ENCODE measurements at regions not wholly inside any gene's neighbourhood (a gene's known extent, or its start where the extent isn't known, plus 50 kb on each side); places are given as distances from the start of the nearest gene placed in this dataset.

DNA sequence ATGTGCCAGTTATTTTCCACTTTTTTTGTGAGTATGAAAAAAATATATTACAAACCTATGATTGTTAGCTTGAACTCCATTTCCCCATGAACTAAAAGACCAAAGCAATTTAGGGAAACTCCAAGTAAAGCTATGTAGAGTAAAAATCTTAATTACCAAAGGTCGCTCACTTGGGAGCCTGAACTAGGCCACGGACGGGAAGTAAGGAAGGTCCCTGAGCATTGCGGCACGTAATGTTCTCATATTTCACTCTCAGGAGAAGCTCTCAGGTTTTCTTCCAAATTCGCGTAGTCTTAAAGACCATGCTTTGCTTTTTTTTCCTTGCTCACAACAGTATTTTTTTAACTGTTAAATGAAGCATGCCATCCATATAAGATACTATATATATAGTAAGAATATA is 215.3 kb upstream of the RARB start:
- intact Hi-C loops (cut with DNase I; ENCODE audit: low total_unique reads) = no loop called here
- TF ChIP-seq POLR2A (IDR thresholded peaks at IDR 0.05) = no peak
- TF ChIP-seq, protein P1, sequence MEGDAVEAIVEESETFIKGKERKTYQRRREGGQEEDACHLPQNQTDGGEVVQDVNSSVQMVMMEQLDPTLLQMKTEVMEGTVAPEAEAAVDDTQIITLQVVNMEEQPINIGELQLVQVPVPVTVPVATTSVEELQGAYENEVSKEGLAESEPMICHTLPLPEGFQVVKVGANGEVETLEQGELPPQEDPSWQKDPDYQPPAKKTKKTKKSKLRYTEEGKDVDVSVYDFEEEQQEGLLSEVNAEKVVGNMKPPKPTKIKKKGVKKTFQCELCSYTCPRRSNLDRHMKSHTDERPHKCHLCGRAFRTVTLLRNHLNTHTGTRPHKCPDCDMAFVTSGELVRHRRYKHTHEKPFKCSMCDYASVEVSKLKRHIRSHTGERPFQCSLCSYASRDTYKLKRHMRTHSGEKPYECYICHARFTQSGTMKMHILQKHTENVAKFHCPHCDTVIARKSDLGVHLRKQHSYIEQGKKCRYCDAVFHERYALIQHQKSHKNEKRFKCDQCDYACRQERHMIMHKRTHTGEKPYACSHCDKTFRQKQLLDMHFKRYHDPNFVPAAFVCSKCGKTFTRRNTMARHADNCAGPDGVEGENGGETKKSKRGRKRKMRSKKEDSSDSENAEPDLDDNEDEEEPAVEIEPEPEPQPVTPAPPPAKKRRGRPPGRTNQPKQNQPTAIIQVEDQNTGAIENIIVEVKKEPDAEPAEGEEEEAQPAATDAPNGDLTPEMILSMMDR (IDR thresholded peaks at IDR 0.05) = no peak

DNA sequence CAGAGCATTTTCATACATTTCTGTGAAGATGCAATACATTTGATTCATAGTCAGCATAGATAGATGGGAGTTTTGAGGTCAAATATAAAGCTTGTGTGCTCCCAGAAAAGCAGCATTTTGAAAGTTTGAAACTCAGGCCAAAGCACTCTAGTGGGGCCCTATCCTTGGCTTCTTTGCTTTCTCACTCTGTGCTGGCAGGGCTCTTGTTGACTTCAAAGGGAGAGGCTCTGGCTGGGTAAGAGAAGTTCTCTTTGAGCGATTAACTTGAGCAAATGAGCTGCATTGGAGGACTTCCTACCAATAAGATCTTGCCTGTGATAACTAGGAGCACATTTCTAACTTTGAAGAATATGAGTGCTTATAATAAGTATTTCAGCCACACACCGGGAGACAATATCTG is 214.0 kb upstream of the RARB start:
- Histone ChIP-seq H3K27me3 (no peaks in the 10 kb centered on the region), H3K27ac (no peak overlapping the region), H3K9me3 (no peaks in the 10 kb centered on the region), H3K4me3 (no peak overlapping the region), H3K4me1 (no peaks in the 10 kb centered on the region), H3K36me3 (no peaks in the 10 kb centered on the region)
- intact Hi-C loops (cut with DNase I; ENCODE audit: low total_unique reads) = no loop called here
- no peak for TF ChIP-seq POLR2A (IDR thresholded peaks at IDR 0.05)
- TF ChIP-seq, protein P1 (IDR thresholded peaks at IDR 0.05) = no peak
- DNase-seq = no peak

More for the DNA sequence above, 215.3 kb upstream of the RARB start:
- H3K27ac ChIP-seq = no peak overlapping the region
- H3K4me3 ChIP-seq = no peak overlapping the region
- H3K4me1 ChIP-seq = no peaks in the 10 kb centered on the region
- H3K36me3 ChIP-seq = no peaks in the 10 kb centered on the region
- no peak for DNase-seq
- no peaks in the 10 kb centered on the region for H3K27me3 ChIP-seq
- no peaks in the 10 kb centered on the region for H3K9me3 ChIP-seq

DNA sequence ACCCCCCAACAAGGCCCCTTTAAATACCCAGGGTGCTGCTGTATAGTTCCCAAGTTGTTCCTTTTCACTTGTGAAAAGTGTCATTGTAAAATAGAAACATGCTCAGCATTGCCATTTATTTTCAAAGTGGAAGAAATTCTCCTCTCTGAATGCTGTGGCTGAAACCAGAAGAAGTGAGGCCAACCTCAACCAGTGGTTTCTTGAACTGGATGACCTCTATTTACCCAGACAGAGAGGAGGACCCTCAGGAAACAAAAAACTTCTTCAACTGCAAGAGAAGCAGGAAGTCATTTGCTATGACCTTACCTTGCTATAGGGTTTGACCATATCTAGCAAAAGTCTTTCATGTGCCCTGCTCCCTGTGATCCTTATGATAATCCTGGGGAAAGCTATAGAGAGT is 209.7 kb upstream of the RARB start:
- no peak for DNase-seq
- Histone ChIP-seq H3K36me3 (no peaks in the 10 kb centered on the region), H3K27ac (no peak overlapping the region), H3K9me3 (no peaks in the 10 kb centered on the region), H3K4me3 (no peak overlapping the region), H3K4me1 (no peaks in the 10 kb centered on the region), H3K27me3 (no peaks in the 10 kb centered on the region)
- intact Hi-C loops (cut with DNase I; ENCODE audit: low total_unique reads) = no loop called here
- TF ChIP-seq POLR2A (IDR thresholded peaks at IDR 0.05) = no peak
- TF ChIP-seq, protein P1 (IDR thresholded peaks at IDR 0.05) = no peak

DNA sequence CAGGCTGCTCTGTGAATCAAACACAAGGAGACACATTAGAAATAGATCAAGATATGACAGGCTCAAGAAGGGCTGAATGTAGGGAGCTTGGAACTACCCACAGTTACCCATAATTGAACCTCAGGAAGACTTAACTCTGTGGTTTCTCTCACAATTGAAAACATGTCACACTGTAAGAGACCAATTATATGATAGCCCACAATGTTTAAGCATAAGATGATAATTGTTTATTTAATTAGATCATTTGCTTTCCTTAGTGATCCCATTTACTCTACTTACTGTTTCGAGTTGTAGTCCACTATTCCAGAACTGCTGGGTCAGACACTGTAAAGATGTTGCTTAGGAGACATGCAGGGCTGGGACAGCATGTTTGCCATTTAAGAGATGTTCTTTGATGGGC is 201.3 kb upstream of the RARB start:
- TF ChIP-seq, protein P1 (IDR thresholded peaks at IDR 0.05) = no peak
- no peak for TF ChIP-seq POLR2A (IDR thresholded peaks at IDR 0.05)
- no peak overlapping the region for H3K27ac ChIP-seq
- H3K4me3 ChIP-seq = no peak overlapping the region
- H3K9me3 ChIP-seq = no peaks in the 10 kb centered on the region
- no peaks in the 10 kb centered on the region for H3K4me1 ChIP-seq
- no peak for DNase-seq
- no peaks in the 10 kb centered on the region for H3K27me3 ChIP-seq
- no peaks in the 10 kb centered on the region for H3K36me3 ChIP-seq
- intact Hi-C loops (cut with DNase I; ENCODE audit: low total_unique reads) = no loop called here

DNA sequence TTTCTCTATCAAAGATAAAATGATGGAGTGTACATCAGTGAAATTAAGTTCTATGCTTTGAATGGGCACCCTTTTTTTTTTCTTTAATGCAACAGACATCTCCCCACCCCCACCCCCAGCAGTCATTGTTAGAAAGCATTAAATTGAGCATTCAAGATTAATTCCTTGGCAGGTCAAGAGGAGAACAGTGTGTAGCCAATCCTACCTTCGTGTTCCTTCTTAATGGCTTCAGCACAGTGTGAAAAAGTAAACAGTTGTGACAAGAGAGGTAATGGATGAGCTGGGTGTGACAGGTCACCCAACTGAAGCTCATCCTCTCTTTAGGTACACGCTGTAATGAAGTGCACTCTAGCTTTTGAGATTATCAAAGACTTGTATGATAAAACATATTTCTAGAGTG is 198.5 kb upstream of the RARB start:
- H3K4me3 ChIP-seq = no peak overlapping the region
- H3K27ac ChIP-seq = no peak overlapping the region
- no peaks in the 10 kb centered on the region for H3K4me1 ChIP-seq
- H3K36me3 ChIP-seq = no peaks in the 10 kb centered on the region
- no peaks in the 10 kb centered on the region for H3K9me3 ChIP-seq
- no peak for DNase-seq
- intact Hi-C loops (cut with DNase I; ENCODE audit: low total_unique reads) = no loop called here
- H3K27me3 ChIP-seq = no peaks in the 10 kb centered on the region
- TF ChIP-seq, protein P1 (IDR thresholded peaks at IDR 0.05) = no peak
- TF ChIP-seq POLR2A (IDR thresholded peaks at IDR 0.05) = no peak
